ENCODE measurements at regions not wholly inside any gene's neighbourhood (a gene's known extent, or its start where the extent isn't known, plus 50 kb on each side); places are given as distances from the start of the nearest gene placed in this dataset.

- Histone ChIP-seq H3K36me3 (ENCODE audit: insufficient read depth, low read length) (no peaks in the 10 kb centered on the region), H3K4me3 (ENCODE audit: low read length) (no peak overlapping the region), H2AFZ (ENCODE audit: low read depth, low read length) (no peak overlapping the region), H3K27me3 (ENCODE audit: insufficient read depth, low read length) (no peaks in the 10 kb centered on the region), H3K4me1 (ENCODE audit: insufficient read depth, low read length) (no peaks in the 10 kb centered on the region), H3K9me3 (ENCODE audit: low read length) (no peaks in the 10 kb centered on the region)
Measured at GRCh38 chr6:137793805-137794515, 73.1 kb upstream of the TNFAIP3 start.

GRCh38 chr6:137794516-137795201, 72.4 kb upstream of the TNFAIP3 start:
- H3K27me3 ChIP-seq (ENCODE audit: insufficient read depth, low read length), result no peaks in the 10 kb centered on the region
- no peak overlapping the region for H2AFZ ChIP-seq (ENCODE audit: low read depth, low read length)
- H3K4me1 ChIP-seq (ENCODE audit: insufficient read depth, low read length), result no peaks in the 10 kb centered on the region
- H3K9me3 ChIP-seq (ENCODE audit: low read length), result no peaks in the 10 kb centered on the region
- H3K4me3 ChIP-seq (ENCODE audit: low read length), result no peak overlapping the region
- no peaks in the 10 kb centered on the region for H3K36me3 ChIP-seq (ENCODE audit: insufficient read depth, low read length)

GRCh38 chr6:137795501-137795900, 71.6 kb upstream of the TNFAIP3 start:
- Histone ChIP-seq H3K27me3 (ENCODE audit: insufficient read depth, low read length) (no peaks in the 10 kb centered on the region), H3K4me1 (ENCODE audit: insufficient read depth, low read length) (no peaks in the 10 kb centered on the region), H3K4me3 (ENCODE audit: low read length) (no peak overlapping the region), H2AFZ (ENCODE audit: low read depth, low read length) (no peak overlapping the region), H3K36me3 (ENCODE audit: insufficient read depth, low read length) (no peaks in the 10 kb centered on the region), H3K9me3 (ENCODE audit: low read length) (no peaks in the 10 kb centered on the region)

- Histone ChIP-seq H3K36me3 (ENCODE audit: insufficient read depth, low read length) (no peaks in the 10 kb centered on the region), H3K9me3 (ENCODE audit: low read length) (no peaks in the 10 kb centered on the region), H3K27me3 (ENCODE audit: insufficient read depth, low read length) (no peaks in the 10 kb centered on the region), H2AFZ (ENCODE audit: low read depth, low read length) (no peak overlapping the region), H3K4me3 (ENCODE audit: low read length) (no peak overlapping the region), H3K4me1 (ENCODE audit: insufficient read depth, low read length) (no peaks in the 10 kb centered on the region)
Measured at GRCh38 chr6:137798261-137798660, 68.8 kb upstream of the TNFAIP3 start.

- no peaks in the 10 kb centered on the region for H3K9me3 ChIP-seq (ENCODE audit: low read length)
- H3K36me3 ChIP-seq (ENCODE audit: insufficient read depth, low read length), result no peaks in the 10 kb centered on the region
- no peaks in the 10 kb centered on the region for H3K27me3 ChIP-seq (ENCODE audit: insufficient read depth, low read length)
- no peak overlapping the region for H2AFZ ChIP-seq (ENCODE audit: low read depth, low read length)
- no peaks in the 10 kb centered on the region for H3K4me1 ChIP-seq (ENCODE audit: insufficient read depth, low read length)
- no peak overlapping the region for H3K4me3 ChIP-seq (ENCODE audit: low read length)
Measured at GRCh38 chr6:137798846-137799245, 68.2 kb upstream of the TNFAIP3 start.

GRCh38 chr6:137799950-137800568, 67.0 kb upstream of the TNFAIP3 start:
- no peaks in the 10 kb centered on the region for H3K36me3 ChIP-seq (ENCODE audit: insufficient read depth, low read length)

GRCh38 chr6:137800762-137801161, 66.3 kb upstream of the TNFAIP3 start:
- Histone ChIP-seq H3K4me3 (ENCODE audit: low read length) (no peak overlapping the region), H3K9me3 (ENCODE audit: low read length) (no peaks in the 10 kb centered on the region), H3K4me1 (ENCODE audit: insufficient read depth, low read length) (no peaks in the 10 kb centered on the region), H2AFZ (ENCODE audit: low read depth, low read length) (no peak overlapping the region), H3K27me3 (ENCODE audit: insufficient read depth, low read length) (no peaks in the 10 kb centered on the region), H3K36me3 (ENCODE audit: insufficient read depth, low read length) (no peaks in the 10 kb centered on the region)

More at GRCh38 chr6:137799950-137800568, 67.0 kb upstream of the TNFAIP3 start:
- H2AFZ ChIP-seq (ENCODE audit: low read depth, low read length), result no peak overlapping the region
- H3K4me3 ChIP-seq (ENCODE audit: low read length), result no peak overlapping the region
- H3K4me1 ChIP-seq (ENCODE audit: insufficient read depth, low read length), result no peaks in the 10 kb centered on the region
- no peaks in the 10 kb centered on the region for H3K27me3 ChIP-seq (ENCODE audit: insufficient read depth, low read length)
- H3K9me3 ChIP-seq (ENCODE audit: low read length), result no peaks in the 10 kb centered on the region

GRCh38 chr6:137801352-137802114, 65.5 kb upstream of the TNFAIP3 start:
- no peaks in the 10 kb centered on the region for H3K4me1 ChIP-seq (ENCODE audit: insufficient read depth, low read length)
- H3K9me3 ChIP-seq (ENCODE audit: low read length), result no peaks in the 10 kb centered on the region
- H2AFZ ChIP-seq (ENCODE audit: low read depth, low read length), result no peak overlapping the region
- no peaks in the 10 kb centered on the region for H3K27me3 ChIP-seq (ENCODE audit: insufficient read depth, low read length)
- no peak overlapping the region for H3K4me3 ChIP-seq (ENCODE audit: low read length)
- H3K36me3 ChIP-seq (ENCODE audit: insufficient read depth, low read length), result no peaks in the 10 kb centered on the region

GRCh38 chr6:137802408-137803182, 64.5 kb upstream of the TNFAIP3 start:
- Histone ChIP-seq H3K4me3 (ENCODE audit: low read length) (no peak overlapping the region), H3K27me3 (ENCODE audit: insufficient read depth, low read length) (no peaks in the 10 kb centered on the region), H3K4me1 (ENCODE audit: insufficient read depth, low read length) (no peaks in the 10 kb centered on the region), H3K36me3 (ENCODE audit: insufficient read depth, low read length) (no peaks in the 10 kb centered on the region), H2AFZ (ENCODE audit: low read depth, low read length) (no peak overlapping the region), H3K9me3 (ENCODE audit: low read length) (no peaks in the 10 kb centered on the region)

- H3K27me3 ChIP-seq (ENCODE audit: insufficient read depth, low read length), result no peaks in the 10 kb centered on the region
- no peak overlapping the region for H3K4me3 ChIP-seq (ENCODE audit: low read length)
- H2AFZ ChIP-seq (ENCODE audit: low read depth, low read length), result no peak overlapping the region
- no peaks in the 10 kb centered on the region for H3K9me3 ChIP-seq (ENCODE audit: low read length)
- no peaks in the 10 kb centered on the region for H3K4me1 ChIP-seq (ENCODE audit: insufficient read depth, low read length)
- H3K36me3 ChIP-seq (ENCODE audit: insufficient read depth, low read length), result no peaks in the 10 kb centered on the region
Measured at GRCh38 chr6:137804637-137805036, 62.4 kb upstream of the TNFAIP3 start.

- no peaks in the 10 kb centered on the region for H3K36me3 ChIP-seq (ENCODE audit: insufficient read depth, low read length)
- H3K4me1 ChIP-seq (ENCODE audit: insufficient read depth, low read length), result no peaks in the 10 kb centered on the region
- H3K4me3 ChIP-seq (ENCODE audit: low read length), result no peak overlapping the region
- H3K9me3 ChIP-seq (ENCODE audit: low read length), result no peaks in the 10 kb centered on the region
- H2AFZ ChIP-seq (ENCODE audit: low read depth, low read length), result no peak overlapping the region
- no peaks in the 10 kb centered on the region for H3K27me3 ChIP-seq (ENCODE audit: insufficient read depth, low read length)
Measured at GRCh38 chr6:137805622-137806021, 61.4 kb upstream of the TNFAIP3 start.

GRCh38 chr6:137806914-137807682, 60.0 kb upstream of the TNFAIP3 start:
- H2AFZ ChIP-seq (ENCODE audit: low read depth, low read length), result no peak overlapping the region
- H3K36me3 ChIP-seq (ENCODE audit: insufficient read depth, low read length), result no peaks in the 10 kb centered on the region
- H3K4me3 ChIP-seq (ENCODE audit: low read length), result no peak overlapping the region
- H3K9me3 ChIP-seq (ENCODE audit: low read length), result no peaks in the 10 kb centered on the region
- no peaks in the 10 kb centered on the region for H3K27me3 ChIP-seq (ENCODE audit: insufficient read depth, low read length)
- H3K4me1 ChIP-seq (ENCODE audit: insufficient read depth, low read length), result peaks cover 5% of the 10 kb centered on the region

Measured in neuron (in vitro differentiated cells).